Left forelimb (tissue), 1 donor: ENCODE measurements at regions not wholly inside any gene's neighbourhood (a gene's known extent, or its start where the extent isn't known, plus 50 kb on each side); places are given as distances from the start of the nearest gene placed in this dataset.

ENCODE experiments used
- DNase-seq: peaks from one replicate; pipeline ENCODE4 v3.0.0-alpha.2; 2018; ENCODE audit warnings: low spot score

- DNase-seq = no peak
These were observed 217.9 kb upstream of the RND3 start for GRCh38 chr2:150705357-150705756.

GRCh38 chr2:150702791-150703190 is 215.3 kb upstream of the RND3 start:
- DNase-seq = no peak

DNA sequence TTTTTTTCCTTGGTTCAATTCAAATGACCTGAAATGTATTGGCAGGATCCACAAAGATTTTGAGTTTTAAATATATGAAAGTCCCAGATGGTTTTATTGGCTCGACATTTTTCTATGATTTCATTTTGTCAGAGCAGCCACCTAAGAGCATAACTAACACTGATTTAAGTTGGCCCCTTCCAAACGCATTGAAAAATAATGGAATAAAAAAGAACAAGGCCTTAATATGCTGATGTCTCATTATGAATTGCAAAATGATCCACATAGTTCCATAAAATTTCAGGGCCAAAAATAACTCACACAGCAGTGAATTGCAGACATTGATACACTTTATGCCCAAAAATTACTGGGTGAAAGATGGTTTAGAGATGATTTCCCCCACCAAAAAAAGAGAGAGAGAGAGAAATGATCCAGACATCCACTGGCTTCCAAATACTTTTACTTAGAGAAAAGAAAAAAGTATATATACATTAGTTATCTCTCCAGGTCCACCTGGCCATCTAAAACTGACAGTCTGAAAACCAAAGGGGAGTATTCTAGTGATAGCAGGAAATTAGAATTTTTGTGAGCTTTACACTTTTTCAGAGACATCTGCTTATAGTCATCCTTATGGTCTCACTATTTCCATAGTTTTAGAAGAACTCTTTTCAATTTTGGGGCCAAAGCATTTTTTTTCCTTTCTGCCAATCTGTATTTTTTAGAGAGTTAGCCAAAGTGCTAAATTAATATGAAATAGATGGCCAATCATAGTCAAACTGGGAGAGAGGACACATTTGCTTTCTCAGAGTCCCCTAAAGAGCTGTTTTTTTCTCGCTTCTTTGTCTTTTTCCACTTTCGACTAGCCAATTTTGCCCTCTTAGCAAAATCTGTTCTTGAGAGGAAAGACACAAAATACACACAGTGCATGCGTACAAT is 213.5 kb upstream of the RND3 start:
- no peak for DNase-seq

- no peak for DNase-seq
These were observed 211.8 kb upstream of the RND3 start for GRCh38 chr2:150699218-150699617.

DNA sequence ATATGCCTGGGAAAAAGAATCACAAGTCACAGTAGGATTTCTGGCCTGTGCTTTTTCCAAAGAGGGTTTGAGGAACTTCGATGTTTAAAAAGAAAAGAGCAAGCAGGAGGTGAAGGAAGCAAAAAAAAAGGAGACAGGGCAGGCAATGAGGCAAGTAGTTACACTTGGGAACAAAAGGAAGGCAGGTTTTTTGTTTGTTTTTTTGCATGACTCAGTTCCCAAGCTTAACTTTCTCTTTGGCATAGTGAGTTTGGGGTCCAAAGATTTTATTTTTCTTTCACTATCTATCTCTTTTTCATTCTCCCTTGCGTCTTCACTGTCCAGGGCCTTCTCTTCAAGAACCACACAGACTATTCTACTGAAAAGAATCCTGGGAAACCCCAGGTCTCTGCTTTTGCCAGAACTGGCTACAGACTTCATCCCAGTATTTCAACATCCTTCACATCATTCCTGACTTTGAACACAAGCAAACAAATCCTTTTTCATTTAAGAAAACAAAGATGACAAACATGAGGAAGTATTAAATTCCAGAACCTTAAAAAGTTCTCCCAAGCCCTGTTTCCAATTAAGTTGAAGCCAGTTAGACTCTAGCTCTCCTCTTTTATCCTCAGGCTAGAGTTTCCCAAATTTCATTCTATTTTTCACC is 210.7 kb upstream of the RND3 start:
- no peak for DNase-seq

DNA sequence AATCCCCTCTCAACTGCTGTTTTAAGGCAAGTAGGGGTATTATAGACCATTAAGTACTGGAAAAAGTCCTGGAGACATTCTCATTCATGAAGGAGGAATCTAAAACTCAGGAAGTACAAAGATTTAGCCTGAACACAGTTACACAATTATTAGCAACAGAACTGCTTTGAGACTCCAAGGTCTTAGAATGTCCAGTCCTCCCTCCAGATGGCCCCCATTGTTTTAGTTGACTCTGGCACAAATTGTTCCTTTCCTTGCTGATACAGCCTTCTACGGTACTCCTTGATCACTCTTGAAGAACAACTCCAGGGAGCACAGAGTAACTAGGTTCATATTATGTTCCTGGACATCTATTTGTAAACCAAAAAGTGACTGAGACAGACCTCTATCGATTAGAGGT is 210.1 kb upstream of the RND3 start:
- DNase-seq = no peak

DNA sequence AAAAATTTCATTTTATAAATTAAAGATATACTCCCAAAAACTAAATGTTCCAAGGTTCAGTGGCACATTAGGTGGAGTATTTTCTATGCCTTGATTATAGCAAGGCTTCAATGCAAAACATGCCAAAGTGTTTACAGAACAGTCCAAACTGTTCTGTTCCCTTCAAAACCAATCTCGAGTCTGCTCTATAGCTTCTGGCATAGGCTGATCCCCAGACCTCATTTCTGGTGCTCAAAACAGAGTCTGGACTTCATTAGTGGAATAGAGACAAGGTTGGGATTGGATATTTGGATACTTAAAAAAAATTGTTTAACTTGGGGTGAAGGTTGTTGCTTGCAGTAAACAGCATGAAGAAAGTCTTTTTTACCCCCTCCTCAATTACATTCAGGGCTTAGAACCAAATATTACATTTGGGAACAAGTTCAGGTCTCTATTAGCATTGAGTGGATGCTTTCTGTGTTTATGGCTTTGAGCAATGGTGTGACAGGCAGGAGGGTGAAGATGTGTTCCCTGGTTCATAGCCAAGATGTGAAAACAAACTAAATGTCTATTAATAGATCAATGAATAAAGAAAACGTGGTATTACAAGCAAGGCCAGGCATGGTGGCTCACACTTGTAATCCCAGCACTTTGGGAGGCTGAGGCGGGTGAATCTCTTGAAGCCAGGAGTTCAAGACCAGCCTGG is 208.1 kb upstream of the RND3 start:
- no peak for DNase-seq

GRCh38 chr2:150693556-150693955 is 206.1 kb upstream of the RND3 start:
- DNase-seq = no peak

GRCh38 chr2:150690870-150691269 is 203.4 kb upstream of the RND3 start:
- no peak for DNase-seq

GRCh38 chr2:150690261-150690660 is 202.8 kb upstream of the RND3 start:
- DNase-seq = no peak

DNA sequence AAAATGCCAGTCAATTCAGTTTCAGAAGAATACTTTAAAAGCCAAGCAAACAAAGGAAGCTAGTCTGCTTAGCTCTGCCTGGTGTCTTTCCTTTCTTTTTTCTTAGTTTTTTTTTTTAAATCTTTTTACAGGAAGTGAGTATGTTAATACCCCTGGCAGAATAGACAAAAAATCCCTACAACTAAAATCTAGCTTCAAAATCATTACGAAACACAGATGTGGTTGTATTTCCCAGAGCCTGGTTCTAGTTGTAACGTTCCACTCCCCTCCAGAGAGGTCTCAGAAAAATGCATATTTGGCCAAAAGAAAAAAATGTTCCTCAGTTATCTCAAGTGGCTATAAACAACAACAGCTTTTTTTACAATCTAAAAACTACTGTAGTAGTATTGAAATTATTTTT is 202.1 kb upstream of the RND3 start:
- DNase-seq = no peak

GRCh38 chr2:150688016-150688415 is 200.5 kb upstream of the RND3 start:
- DNase-seq = no peak

DNA sequence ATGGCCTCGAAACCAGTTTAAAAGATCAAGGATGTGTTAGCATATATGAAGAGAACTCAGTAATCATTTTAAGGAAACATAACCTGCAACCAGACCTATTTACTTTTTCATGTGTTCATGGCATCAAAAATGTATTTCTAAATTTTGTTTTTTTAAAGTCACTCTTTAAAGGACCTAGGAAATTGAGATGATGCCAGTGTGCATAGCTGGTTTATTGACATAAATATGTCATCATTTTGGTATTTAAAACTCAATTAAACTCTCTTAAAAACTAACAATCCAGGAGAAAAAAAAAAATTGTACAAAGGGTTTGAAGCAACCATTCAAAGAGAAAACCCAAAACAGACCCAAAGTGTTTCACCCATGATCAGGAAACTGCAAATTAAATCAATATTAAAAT is 198.9 kb upstream of the RND3 start:
- no peak for DNase-seq

- no peak for DNase-seq
These were observed 193.8 kb upstream of the RND3 start for GRCh38 chr2:150681120-150681804.

DNA sequence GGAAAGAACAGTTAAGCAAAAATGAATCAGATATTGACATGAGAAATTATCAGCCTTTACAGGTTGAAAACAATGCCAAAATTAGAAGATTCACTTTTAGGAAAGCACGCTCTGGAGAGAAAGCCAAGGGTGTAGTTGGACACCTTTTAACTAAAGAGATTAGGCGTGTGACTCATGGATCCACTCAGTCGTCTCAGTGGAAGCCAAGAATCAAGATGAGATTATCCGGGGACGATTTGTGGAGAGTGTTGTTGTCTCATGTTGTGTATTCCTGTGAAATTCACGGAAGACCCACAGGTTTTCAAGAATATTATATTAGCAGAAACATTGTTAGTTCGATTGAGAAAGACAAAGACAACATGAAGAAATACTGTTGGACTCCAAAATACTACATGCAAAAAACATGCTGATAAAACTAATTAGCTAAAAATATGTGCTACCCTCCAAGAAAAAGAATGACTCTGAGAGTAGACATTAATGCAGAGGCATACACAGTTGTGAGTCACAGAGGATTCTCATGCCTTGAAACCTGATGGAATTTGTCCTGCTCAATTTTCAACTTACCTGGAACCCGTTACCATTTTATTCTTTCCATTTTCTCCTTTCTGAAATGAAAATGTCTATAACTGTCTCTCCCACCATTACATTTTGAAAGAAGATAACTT is 192.1 kb upstream of the RND3 start:
- no peak for DNase-seq

- no peak for DNase-seq
These were observed 190.1 kb upstream of the RND3 start for GRCh38 chr2:150677551-150677950.

- DNase-seq = no peak
These were observed 189.4 kb upstream of the RND3 start for GRCh38 chr2:150676747-150677383.

- no peak for DNase-seq
These were observed 188.3 kb upstream of the RND3 start for GRCh38 chr2:150675807-150676206.

GRCh38 chr2:150674283-150674682 is 186.8 kb upstream of the RND3 start:
- DNase-seq = no peak

DNA sequence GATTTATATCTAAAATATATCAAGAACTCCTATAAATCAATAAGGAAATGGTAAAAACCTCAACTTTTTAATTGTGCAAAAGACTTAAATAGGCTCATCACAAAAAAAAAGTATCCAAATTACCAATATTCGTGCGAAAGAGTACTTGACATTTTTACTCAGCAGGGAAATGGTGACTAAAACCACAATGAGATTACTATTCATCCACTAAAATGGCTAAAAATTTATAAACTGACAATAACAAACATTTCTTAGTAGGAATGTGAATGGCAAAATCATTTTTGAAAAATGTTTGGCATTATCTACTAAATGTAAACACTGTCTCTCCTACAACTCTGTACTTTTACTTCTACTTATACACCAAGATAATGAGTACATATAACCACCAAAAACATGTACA is 184.8 kb upstream of the RND3 start:
- DNase-seq = no peak

- no peak for DNase-seq
These were observed 182.0 kb upstream of the RND3 start for GRCh38 chr2:150669492-150669891.
